NCI-H82 (cell line): ENCODE measurements at regions not wholly inside any gene's neighbourhood (a gene's known extent, or its start where the extent isn't known, plus 50 kb on each side); places are given as distances from the start of the nearest gene placed in this dataset.

ENCODE experiments used
- DNase-seq: peaks from one replicate; lab custom pipeline; 2025; lab: John Stamatoyannopoulos, UW

DNA sequence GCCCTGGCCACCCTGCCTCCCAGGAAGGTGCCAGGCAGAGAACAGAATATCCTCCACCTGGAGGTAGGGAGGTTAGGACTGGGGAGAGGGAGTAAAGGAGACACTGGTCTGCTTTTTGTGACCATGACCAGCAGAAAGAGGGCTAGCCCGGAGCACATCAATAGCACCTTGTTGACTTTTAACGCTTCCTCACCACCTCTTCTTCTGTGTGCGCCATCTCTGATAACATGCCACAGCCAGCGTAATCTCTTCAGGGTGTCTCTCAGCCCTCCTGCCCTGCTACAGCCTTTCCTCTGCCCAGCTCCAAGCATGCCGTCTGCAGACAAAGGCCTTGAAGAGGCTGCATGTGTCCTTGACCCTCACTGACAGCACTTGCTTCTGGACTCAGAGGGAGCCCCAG lies 50.9 kb upstream of the GJA5 start:
- no peak for DNase-seq

DNA sequence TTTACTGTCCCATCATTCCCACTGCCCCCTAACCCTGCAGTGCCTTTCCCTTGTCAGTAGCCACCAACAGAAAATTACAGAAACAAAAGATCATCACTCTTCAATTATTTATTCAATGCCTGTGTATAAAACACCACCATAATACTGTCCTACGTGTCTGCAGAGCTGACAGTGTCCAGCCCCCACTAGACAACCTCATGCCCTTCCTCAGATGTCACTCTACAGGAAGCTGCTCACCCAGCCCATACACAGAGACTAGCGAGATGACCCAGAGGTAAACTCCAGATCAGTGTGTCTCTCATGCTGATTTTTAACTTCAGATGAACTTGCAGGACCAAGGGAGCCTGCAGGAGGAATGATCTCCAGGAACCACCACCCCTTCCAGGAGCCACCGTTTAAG lies 51.3 kb upstream of the GJA5 start:
- DNase-seq, result no peak

DNA sequence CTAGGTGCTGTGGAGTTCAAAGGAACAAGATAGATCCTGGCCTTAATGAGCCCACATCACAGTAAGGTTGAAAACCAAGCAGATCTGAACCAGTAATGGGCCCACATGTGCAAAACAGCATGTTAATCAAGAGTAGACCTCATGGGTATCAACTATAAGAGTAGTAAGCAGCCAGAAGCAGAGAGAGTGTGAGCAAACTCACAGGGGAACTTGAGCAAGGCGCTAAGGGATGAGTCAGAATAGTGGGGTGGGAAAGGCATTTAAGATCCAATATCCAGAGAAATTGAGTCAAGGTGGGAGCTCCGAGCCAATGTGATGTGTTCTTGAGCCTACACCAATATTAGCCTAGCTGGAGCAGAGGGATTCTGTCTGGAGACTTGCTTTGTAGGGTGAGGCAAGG lies 52.4 kb upstream of the GJA5 start:
- no peak for DNase-seq

DNA sequence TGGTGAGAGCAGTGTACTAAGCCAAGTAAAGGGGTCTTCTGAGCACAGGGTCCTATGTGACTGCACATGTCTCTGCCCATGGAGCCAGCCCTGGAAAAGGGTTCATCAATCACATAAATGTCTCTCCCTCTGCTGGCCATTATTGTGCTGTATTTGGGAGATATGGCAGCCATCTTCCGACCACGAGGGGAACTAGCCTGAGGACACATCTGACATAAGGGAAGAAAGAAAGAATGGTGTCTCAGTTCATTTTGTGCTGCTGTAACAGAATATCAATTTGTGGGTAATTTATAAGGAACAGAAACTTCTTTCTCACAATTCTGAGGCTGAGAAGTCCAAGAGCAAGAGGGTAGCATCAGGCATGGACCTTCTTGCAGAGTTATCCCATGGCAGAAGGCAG lies 55.1 kb upstream of the GJA5 start:
- DNase-seq, result peak; percentile 28

DNA sequence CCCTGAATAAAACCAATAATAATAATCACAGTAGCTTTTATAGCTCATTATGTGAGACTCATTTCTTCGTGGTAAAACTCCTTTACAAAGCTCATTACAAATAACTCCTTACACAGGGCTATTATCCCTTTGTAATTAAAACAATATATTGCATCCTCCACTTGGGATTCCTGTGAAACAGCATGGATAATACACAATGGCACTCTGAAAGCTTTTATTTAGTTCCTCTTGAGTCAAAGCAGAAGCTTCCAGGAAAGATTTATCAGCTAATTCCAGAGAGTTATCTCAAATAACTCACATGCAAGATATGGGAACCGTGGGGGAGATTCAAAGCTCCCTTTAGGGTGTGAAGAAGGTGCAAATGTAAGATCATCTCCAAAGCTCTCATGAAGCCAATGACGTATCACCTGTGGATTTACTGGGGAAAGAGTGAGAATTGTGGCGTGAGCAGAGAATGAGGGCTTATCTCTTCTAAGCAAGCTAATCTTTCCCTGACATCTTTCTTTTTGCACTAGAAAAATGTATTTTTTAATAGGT lies 60.4 kb upstream of the GJA5 start:
- DNase-seq, result no peak

DNA sequence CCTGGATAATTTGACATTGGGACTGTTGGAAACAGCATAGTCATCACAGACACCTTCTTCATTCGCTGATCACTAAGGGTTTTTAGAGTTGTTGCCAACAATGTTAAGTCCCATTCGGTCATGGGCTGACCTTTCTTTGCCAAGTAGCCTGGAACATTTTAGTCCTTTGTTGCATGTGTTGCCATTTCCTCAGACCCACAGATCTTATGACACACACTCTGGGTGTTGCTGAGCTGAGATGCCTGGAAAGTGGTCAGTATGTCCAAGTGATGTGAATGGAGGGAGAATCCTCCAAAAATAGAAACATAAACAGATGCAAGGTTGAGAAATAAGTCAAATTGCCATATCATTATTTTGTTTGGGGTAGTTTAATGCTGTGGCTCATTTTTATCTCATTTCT lies 61.5 kb upstream of the GJA5 start:
- DNase-seq, result no peak

- no peak for DNase-seq
These were observed 61.9 kb upstream of the GJA5 start for GRCh38 chr1:147822292-147822691.

DNA sequence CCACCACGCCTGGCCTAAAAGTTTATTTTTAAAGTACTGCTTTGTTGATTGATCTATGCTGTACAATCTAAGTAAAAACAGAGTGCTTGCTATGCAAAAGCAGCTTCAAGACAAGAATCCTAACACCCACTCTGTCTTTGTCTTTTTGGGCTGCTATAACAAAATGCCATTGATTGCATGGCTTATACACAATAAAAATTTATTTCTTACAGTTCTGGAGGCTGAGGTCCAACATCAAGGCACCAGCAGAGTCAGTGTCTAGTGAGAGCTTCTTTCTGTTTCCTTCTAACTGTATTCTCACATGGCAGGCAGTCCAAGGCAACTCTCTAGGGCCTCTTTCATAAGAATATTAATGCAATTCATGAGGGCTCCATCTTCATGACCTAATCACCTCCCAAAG lies 63.6 kb upstream of the GJA5 start:
- no peak for DNase-seq

- no peak for DNase-seq
These were observed 64.4 kb upstream of the GJA5 start for GRCh38 chr1:147824798-147825197.

GRCh38 chr1:147825586-147825985 lies 65.2 kb upstream of the GJA5 start:
- DNase-seq, result no peak

DNA sequence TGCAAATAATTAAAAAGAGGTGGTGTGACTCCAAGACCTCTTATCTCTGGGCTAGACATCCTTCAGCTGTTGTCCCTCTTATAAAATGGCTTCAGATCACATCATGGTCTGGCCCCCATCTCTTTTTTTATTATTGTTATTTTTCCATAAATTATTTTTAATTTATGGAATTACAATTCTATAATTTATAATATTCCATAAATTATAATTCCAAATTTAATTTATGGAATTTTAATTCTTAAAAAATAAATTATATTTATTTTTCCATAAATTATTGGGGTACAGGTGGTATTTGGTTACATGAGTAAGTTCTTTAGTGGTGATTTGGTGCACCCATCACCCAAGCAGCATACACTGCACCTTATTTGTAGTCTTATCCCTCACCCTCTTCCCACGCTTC lies 65.9 kb upstream of the GJA5 start:
- no peak for DNase-seq

GRCh38 chr1:147833231-147833860 lies 69.2 kb upstream of the GJA8 start:
- DNase-seq, result no peak

DNA sequence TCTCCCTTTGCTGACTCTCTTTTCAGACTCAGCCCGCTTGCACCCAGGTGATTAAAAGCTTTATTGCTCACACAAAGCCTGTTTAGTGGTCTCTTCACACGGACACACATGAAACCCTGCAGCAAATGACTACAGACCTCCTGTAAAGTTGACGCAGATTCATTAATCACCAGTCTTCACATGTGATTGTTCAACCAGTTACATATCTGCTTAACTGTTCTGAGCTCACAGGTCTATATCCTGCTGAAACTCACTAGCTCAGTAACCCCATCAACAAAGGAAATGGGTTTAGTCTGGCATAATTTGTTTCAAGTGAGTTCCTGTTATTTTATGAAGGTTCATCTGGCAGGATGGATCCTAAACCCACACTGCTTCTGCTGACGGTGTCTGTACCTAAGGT lies 68.4 kb upstream of the GJA8 start:
- no peak for DNase-seq

- no peak for DNase-seq
These were observed 67.8 kb upstream of the GJA8 start for GRCh38 chr1:147834810-147835209.

DNA sequence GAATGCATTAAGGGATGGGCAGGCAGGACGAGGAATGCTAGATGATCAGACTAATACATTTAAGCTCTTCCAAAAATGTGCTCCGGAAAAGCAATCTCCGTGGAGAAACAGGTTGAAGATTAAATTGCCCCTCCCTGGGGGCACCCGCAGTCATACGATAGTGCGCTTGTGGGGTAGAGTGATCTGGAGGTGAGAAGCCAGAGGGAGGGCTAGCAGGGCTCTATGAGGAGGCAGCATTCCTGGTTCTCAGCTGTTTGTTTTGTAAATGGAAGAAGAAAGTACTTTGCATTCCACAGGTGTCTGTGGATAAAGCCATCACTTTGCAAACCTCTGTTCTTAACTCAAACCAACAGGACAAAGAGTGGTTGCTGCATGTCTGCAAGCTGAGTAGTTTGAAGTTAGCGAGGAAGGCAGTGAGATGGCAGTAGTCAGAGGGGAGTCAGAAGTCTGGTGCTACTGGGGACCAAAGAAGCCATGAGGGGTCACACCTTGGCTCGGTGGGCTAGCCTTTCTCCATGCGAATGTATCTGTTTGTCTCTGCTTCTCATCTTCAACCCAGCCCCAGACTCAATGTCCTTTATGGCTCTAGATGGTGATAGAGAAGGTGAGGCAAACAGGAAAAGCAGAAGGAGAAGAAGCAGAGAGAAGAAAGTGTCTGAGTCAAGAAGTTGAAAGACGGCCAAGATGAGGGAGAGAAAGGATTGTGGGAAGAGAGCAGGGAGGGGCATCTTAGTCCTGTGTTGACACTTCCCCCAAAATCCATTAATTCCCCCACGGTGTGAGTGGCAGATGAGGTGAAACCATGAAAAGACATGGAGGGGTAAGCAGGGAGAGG lies 65.2 kb upstream of the GJA8 start:
- DNase-seq, result no peak

GRCh38 chr1:147837964-147838292 lies 64.7 kb upstream of the GJA8 start:
- no peak for DNase-seq

- peak; percentile 31 for DNase-seq
These were observed 61.7 kb upstream of the GJA8 start for GRCh38 chr1:147840909-147841308.

GRCh38 chr1:147842578-147842977 lies 60.0 kb upstream of the GJA8 start:
- no peak for DNase-seq

- no peak for DNase-seq
These were observed 59.1 kb upstream of the GJA8 start for GRCh38 chr1:147843486-147843885.

DNA sequence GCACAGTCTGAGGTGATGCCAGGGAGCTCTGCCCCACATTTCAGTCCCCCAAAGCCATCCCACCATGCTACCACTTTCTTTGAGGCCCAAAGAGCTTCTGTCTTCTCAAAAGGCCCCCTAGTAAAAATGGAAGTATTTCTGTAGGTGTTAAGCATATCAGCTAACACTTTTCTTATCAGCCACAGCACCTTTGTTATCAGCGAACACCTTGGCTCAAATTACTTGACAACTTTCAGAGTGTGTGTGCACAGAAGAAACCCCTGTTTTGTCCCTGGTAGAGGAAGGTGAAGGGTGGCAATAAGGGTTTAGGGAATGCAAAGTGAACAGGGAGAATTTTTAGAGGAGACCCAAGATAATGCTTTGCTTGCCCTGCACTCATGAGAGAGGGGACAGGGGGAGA lies 54.8 kb upstream of the GJA8 start:
- DNase-seq, result no peak

- no peak for DNase-seq
These were observed 53.3 kb upstream of the GJA8 start for GRCh38 chr1:147849098-147849895.

DNA sequence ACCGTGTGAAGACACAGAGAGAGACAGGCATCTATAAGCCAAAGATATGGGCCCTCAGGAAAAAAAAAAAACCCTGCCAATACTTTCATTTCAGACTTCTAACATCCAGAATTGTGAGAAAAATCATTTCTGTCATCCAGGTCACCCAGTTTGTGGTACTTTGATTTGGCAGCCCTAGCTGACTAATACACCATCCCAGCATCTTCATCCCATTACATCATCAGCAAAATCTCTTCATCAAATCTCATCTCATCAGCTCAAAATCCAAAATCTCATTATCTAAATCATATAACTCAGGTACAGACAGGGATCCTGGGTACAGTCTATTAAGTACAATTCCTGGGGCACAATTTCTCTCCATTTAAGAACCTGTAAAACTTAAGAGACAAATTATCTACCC lies 51.9 kb upstream of the GJA8 start:
- no peak for DNase-seq

- no peak for DNase-seq
These were observed 51.4 kb upstream of the GJA8 start for GRCh38 chr1:147851149-147851548.
